ENCODE measurements at regions not wholly inside any gene's neighbourhood (a gene's known extent, or its start where the extent isn't known, plus 50 kb on each side); places are given as distances from the start of the nearest gene placed in this dataset.

DNA sequence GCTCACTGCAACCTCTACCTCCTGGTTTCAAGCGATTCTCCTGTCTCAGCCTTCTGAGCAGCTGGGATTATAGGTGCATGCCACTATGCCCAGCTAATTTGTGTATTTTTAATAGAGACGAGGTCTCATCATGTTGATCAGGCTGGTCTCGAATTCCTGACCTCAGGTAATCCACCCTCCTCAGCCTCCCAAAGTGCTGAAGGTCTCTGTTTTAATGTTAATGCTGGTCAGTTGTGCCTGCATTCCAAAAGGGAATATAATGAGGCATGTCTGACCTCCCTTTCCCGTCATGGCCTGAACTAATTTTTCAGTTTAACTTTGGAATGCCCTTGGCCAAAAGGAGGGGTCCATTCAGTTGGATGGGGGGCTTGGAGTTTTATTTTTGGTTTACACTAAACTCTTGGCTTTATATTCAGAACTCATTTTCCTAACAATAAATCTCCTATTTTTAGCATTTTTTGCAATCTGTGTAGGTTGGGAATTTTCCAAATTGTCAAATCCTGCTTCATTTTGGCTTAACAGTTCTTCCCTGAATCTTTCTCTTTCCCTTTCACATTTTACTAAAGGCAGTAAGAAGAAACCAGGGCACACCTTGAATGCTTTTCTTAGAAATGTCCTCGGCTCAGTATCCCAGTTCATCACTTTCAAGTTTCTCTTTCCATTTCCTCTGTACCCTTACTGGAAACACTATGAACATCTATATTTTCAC is 1175.5 kb downstream of the MAT2B start:
- WGBS (ENCODE audit: low lambda C conversion rate, missing lambda C conversion rate) = 51% methylated on average over 5 of the region's 5 CpGs
- TF ChIP-seq EZH2phosphoT487 (IDR thresholded peaks at IDR 0.05; ENCODE audit: low read depth, severe bottlenecking, unreplicated experiment) (no peak), EZH2 (IDR thresholded peaks at IDR 0.05; ENCODE audit: borderline replicate concordance) (no peak)
- TF ChIP-seq, protein P1, sequence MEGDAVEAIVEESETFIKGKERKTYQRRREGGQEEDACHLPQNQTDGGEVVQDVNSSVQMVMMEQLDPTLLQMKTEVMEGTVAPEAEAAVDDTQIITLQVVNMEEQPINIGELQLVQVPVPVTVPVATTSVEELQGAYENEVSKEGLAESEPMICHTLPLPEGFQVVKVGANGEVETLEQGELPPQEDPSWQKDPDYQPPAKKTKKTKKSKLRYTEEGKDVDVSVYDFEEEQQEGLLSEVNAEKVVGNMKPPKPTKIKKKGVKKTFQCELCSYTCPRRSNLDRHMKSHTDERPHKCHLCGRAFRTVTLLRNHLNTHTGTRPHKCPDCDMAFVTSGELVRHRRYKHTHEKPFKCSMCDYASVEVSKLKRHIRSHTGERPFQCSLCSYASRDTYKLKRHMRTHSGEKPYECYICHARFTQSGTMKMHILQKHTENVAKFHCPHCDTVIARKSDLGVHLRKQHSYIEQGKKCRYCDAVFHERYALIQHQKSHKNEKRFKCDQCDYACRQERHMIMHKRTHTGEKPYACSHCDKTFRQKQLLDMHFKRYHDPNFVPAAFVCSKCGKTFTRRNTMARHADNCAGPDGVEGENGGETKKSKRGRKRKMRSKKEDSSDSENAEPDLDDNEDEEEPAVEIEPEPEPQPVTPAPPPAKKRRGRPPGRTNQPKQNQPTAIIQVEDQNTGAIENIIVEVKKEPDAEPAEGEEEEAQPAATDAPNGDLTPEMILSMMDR (IDR thresholded peaks at IDR 0.05; ENCODE audit: poor library complexity) = no peak

GRCh38 chr5:164687391-164687790 is 1182.0 kb downstream of the MAT2B start:
- Histone ChIP-seq H3K9me3 (ENCODE audit: low read depth) (no peaks in the 10 kb centered on the region), H3K4me2 (no peak overlapping the region), H3K9me2 (replicated peaks; ENCODE audit: insufficient read depth) (no peaks in the 10 kb centered on the region), H3K36me3 (replicated peaks; ENCODE audit: insufficient read depth, low read depth) (no peaks in the 10 kb centered on the region), H3K27me3 (no peaks in the 10 kb centered on the region), H2AFZ (no peak overlapping the region), H3K27ac (no peak overlapping the region), H3K4me1 (ENCODE audit: insufficient read depth) (no peaks in the 10 kb centered on the region), H3K79me2 (no peaks in the 10 kb centered on the region), H4K20me1 (ENCODE audit: insufficient read depth, poor library complexity, severe bottlenecking) (no peaks in the 10 kb centered on the region), H3K4me3 (no peak overlapping the region)
- TF ChIP-seq EZH2phosphoT487 (IDR thresholded peaks at IDR 0.05; ENCODE audit: low read depth, severe bottlenecking, unreplicated experiment) (no peak), EZH2 (IDR thresholded peaks at IDR 0.05; ENCODE audit: borderline replicate concordance) (no peak)
- TF ChIP-seq, protein P1 (IDR thresholded peaks at IDR 0.05; ENCODE audit: poor library complexity) = no peak
- no peak for DNase-seq (ENCODE audit: low spot score)

More for the DNA sequence above, 1175.5 kb downstream of the MAT2B start:
- no peaks in the 10 kb centered on the region for H3K9me2 ChIP-seq (replicated peaks; ENCODE audit: insufficient read depth)
- H3K27me3 ChIP-seq = no peaks in the 10 kb centered on the region
- H3K27ac ChIP-seq = no peak overlapping the region
- no peak for DNase-seq (ENCODE audit: low spot score)
- H3K4me2 ChIP-seq = no peak overlapping the region
- no peak overlapping the region for H3K4me3 ChIP-seq
- no peaks in the 10 kb centered on the region for H3K36me3 ChIP-seq (replicated peaks; ENCODE audit: insufficient read depth, low read depth)
- H3K79me2 ChIP-seq = no peaks in the 10 kb centered on the region
- H4K20me1 ChIP-seq (ENCODE audit: insufficient read depth, poor library complexity, severe bottlenecking) = no peaks in the 10 kb centered on the region
- H3K4me1 ChIP-seq (ENCODE audit: insufficient read depth) = no peaks in the 10 kb centered on the region
- H3K9me3 ChIP-seq (ENCODE audit: low read depth) = no peaks in the 10 kb centered on the region
- H2AFZ ChIP-seq = no peak overlapping the region

DNA sequence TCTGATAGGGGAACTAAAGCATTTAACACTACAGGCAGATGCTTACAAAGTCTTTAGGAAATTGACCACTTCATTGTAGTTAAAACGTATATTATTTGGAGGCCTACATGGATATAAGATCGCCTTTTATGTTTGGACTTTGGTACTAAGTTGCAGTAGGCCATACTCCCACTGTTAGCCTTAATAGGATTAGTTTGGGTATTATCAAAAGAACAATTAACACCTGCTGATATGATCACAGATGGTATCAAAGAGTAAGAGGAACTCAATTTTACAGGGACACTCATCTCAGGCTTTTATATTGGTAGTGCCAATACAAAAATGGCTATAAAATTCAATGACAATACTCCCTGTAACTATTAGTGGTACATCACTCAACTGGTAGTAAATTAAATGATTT is 1183.0 kb downstream of the MAT2B start:
- no peaks in the 10 kb centered on the region for H4K20me1 ChIP-seq (ENCODE audit: insufficient read depth, poor library complexity, severe bottlenecking)
- no peak overlapping the region for H3K4me3 ChIP-seq
- H3K9me2 ChIP-seq (replicated peaks; ENCODE audit: insufficient read depth) = no peaks in the 10 kb centered on the region
- no peaks in the 10 kb centered on the region for H3K9me3 ChIP-seq (ENCODE audit: low read depth)
- DNase-seq (ENCODE audit: low spot score) = no peak
- H3K36me3 ChIP-seq (replicated peaks; ENCODE audit: insufficient read depth, low read depth) = no peaks in the 10 kb centered on the region
- no peaks in the 10 kb centered on the region for H3K27me3 ChIP-seq
- 71% methylated on average over 2 of the region's 2 CpGs for whole genome bisulfite sequencing (ENCODE audit: low lambda C conversion rate, missing lambda C conversion rate)
- no peaks in the 10 kb centered on the region for H3K79me2 ChIP-seq
- H3K27ac ChIP-seq = no peak overlapping the region
- no peak for TF ChIP-seq EZH2 (IDR thresholded peaks at IDR 0.05; ENCODE audit: borderline replicate concordance)
- TF ChIP-seq EZH2phosphoT487 (IDR thresholded peaks at IDR 0.05; ENCODE audit: low read depth, severe bottlenecking, unreplicated experiment) = no peak
- TF ChIP-seq, protein P1 (IDR thresholded peaks at IDR 0.05; ENCODE audit: poor library complexity) = no peak
- H2AFZ ChIP-seq = no peak overlapping the region
- no peaks in the 10 kb centered on the region for H3K4me1 ChIP-seq (ENCODE audit: insufficient read depth)
- no peak overlapping the region for H3K4me2 ChIP-seq

Data from hepatocyte (in vitro differentiated cells).